ENCODE measurements at regions not wholly inside any gene's neighbourhood (a gene's known extent, or its start where the extent isn't known, plus 50 kb on each side); places are given as distances from the start of the nearest gene placed in this dataset.

DNA sequence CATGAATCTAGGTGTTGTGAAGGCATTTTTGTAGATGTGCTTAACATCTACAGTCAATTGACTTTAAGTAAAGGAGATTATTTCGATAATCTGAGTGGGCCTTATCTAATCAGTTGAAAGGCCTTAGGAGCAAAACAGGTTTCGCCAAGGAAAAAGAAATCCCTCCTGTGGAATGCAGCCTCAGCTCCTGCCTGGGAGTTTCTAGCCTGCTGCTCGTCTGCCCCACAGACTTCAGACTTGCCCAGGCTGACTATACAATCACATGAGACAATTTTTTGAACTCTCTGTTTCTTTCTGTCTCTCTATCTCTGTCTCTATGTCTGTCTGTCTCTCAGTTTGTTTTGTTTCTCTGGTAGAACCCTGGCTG, 312.5 kb downstream of the OLFM4 start:
- no peaks in the 10 kb centered on the region for H3K9me3 ChIP-seq
- ATAC-seq = no peak
- H3K4me1 ChIP-seq (ENCODE audit: low read depth) = no peaks in the 10 kb centered on the region
- intact Hi-C loops (cut with DNase I, micrococcal nuclease) = no loop called here
- no peak overlapping the region for H3K4me3 ChIP-seq
- DNase-seq = no peak
- no peaks in the 10 kb centered on the region for H3K36me3 ChIP-seq (ENCODE audit: low read depth)
- TF ChIP-seq, protein P1, sequence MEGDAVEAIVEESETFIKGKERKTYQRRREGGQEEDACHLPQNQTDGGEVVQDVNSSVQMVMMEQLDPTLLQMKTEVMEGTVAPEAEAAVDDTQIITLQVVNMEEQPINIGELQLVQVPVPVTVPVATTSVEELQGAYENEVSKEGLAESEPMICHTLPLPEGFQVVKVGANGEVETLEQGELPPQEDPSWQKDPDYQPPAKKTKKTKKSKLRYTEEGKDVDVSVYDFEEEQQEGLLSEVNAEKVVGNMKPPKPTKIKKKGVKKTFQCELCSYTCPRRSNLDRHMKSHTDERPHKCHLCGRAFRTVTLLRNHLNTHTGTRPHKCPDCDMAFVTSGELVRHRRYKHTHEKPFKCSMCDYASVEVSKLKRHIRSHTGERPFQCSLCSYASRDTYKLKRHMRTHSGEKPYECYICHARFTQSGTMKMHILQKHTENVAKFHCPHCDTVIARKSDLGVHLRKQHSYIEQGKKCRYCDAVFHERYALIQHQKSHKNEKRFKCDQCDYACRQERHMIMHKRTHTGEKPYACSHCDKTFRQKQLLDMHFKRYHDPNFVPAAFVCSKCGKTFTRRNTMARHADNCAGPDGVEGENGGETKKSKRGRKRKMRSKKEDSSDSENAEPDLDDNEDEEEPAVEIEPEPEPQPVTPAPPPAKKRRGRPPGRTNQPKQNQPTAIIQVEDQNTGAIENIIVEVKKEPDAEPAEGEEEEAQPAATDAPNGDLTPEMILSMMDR (IDR thresholded peaks at IDR 0.05) = no peak

DNA sequence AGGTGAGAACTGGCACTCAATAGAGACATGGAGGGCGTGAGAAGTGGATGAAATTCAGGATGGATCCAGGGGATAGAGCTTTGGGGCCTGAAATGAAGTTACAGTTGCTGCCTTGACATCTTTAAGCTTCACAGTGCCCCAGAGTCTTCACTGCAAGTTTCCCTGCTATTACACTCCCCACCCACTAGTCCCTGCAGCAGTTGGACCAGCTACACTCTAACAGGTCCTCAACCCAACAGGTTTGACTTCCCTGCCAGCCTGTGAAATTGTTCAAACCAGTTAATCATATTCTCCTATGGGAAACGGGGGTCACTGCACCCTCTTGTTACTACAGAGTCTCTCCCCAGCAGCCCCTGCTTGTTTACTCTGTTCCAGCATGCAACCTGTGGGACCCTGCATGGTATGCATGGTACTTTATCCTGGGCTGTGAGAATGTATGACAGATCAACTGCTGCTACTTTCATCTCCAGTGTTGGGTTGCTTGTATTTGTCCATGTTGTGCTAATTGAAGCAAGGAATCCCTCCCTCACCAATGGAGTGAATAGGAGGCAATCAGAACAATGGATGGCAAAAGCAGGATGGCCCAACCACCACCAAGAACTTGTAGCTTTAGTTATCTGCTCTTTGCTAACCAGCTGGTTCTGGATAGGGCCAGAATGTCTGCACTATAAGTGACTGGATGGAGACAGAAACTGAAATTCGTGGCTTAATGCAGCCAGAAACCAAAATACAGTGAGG, 314.2 kb downstream of the OLFM4 start:
- no peak for DNase-seq
- no peaks in the 10 kb centered on the region for H3K36me3 ChIP-seq (ENCODE audit: low read depth)
- ATAC-seq = no peak
- intact Hi-C loops (cut with DNase I, micrococcal nuclease) = no loop called here
- H3K4me1 ChIP-seq (ENCODE audit: low read depth) = no peaks in the 10 kb centered on the region
- TF ChIP-seq, protein P1 (IDR thresholded peaks at IDR 0.05) = no peak
- H3K9me3 ChIP-seq = no peaks in the 10 kb centered on the region
- H3K4me3 ChIP-seq = no peak overlapping the region

DNA sequence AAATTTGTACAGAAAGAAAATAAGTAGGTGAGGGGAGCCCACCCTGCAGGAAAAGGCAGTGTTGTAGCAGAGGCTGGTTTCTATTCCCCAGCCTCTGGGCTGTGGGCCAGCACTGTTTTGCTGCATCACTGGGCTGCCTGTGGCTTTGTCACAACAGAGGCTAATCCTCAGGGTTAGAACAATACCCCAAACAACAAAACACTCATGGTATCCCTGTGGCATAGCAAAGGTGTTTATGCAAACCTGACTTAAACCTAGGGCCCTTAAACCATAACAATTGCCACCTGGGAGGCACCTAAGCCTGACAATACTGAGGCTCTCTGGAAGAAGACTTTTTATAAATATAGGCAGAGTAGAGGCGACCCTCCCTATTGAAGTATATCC, 314.7 kb downstream of the OLFM4 start:
- TF ChIP-seq, protein P1 (IDR thresholded peaks at IDR 0.05) = no peak
- DNase-seq (no peak), ATAC-seq (no peak)
- H3K4me3 ChIP-seq = no peak overlapping the region
- intact Hi-C loops (cut with DNase I, micrococcal nuclease) = no loop called here
- H3K9me3 ChIP-seq = no peaks in the 10 kb centered on the region
- H3K4me1 ChIP-seq (ENCODE audit: low read depth) = no peaks in the 10 kb centered on the region
- no peaks in the 10 kb centered on the region for H3K36me3 ChIP-seq (ENCODE audit: low read depth)

DNA sequence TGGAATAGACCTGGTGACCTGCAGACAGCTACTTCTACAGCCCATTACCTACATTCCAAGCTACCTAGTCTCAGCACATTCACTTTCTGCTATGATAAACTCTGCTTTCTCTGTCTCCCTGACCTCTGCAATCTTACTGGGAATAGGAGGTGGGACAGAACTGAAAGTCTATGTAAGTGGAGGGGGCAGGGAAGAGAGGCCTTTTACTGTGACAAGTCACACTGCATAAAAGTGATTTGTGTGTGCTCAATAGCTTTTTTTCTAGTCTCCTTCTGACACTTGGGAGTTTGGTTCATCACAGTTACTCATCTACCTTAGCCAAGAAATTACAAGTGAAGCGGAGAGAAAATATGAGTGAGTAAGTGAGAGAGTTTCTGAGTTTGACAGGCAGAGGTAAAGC, 322.4 kb downstream of the OLFM4 start:
- TF ChIP-seq, protein P1 (IDR thresholded peaks at IDR 0.05) = no peak

DNA sequence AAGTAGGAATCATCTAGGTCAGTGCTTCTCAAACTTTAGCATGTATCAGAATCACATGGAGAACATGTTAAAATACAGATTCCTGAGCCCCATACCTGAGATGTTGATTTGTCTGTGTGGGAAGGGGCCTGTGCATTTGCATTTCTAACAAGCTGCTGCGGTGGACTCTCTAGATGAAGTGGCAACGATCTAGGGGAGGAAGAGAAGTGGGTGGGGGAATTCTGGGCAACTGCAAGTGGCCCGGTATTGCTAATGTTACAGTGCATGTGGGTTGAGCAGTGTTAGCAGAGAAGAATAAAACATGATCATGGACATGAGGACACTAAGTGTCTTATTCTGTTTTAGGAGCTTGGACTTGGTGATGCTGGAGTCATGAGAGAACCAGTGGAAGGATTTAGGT, 329.0 kb downstream of the OLFM4 start:
- Histone ChIP-seq H3K36me3 (ENCODE audit: low read depth) (no peaks in the 10 kb centered on the region), H3K9me3 (no peaks in the 10 kb centered on the region), H3K4me1 (ENCODE audit: low read depth) (no peaks in the 10 kb centered on the region), H3K4me3 (no peak overlapping the region)
- TF ChIP-seq, protein P1 (IDR thresholded peaks at IDR 0.05) = no peak
- no peak for DNase-seq
- intact Hi-C loops (cut with DNase I, micrococcal nuclease) = no loop called here
- ATAC-seq = no peak

More for the DNA sequence above, 322.4 kb downstream of the OLFM4 start:
- no peak for DNase-seq
- no peak overlapping the region for H3K4me3 ChIP-seq
- no peaks in the 10 kb centered on the region for H3K9me3 ChIP-seq
- ATAC-seq = no peak
- H3K4me1 ChIP-seq (ENCODE audit: low read depth) = no peaks in the 10 kb centered on the region
- H3K36me3 ChIP-seq (ENCODE audit: low read depth) = no peaks in the 10 kb centered on the region
- intact Hi-C loops (cut with DNase I, micrococcal nuclease) = no loop called here

DNA sequence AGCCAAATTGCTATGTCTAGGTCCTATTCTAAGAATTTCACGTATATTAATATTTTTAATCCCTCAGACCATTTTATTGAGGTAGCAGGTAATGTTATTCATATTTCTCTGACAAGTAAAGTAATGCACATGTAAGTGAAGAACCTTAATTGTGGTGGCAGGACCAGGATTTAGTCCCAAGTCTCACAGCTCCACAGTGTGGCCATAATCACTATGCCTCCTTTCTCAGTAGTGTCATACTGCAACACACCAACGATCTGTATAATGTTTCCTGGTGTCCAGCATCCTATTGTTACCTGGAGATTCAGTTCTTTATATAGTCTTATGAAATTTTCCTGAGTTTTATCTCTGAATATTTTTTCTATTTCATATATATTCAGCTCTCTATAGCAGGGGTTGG, 340.3 kb downstream of the OLFM4 start:
- no peak overlapping the region for H3K4me3 ChIP-seq
- H3K4me1 ChIP-seq (ENCODE audit: low read depth) = no peaks in the 10 kb centered on the region
- DNase-seq (no peak), ATAC-seq (no peak)
- H3K36me3 ChIP-seq (ENCODE audit: low read depth) = no peaks in the 10 kb centered on the region
- H3K9me3 ChIP-seq = no peaks in the 10 kb centered on the region
- TF ChIP-seq, protein P1 (IDR thresholded peaks at IDR 0.05) = no peak
- intact Hi-C loops (cut with DNase I, micrococcal nuclease) = no loop called here
